ENCODE measurements at regions not wholly inside any gene's neighbourhood (a gene's known extent, or its start where the extent isn't known, plus 50 kb on each side); places are given as distances from the start of the nearest gene placed in this dataset.

- no peak for DNase-seq
Measured at GRCh38 chr3:87175732-87176131, 51.4 kb upstream of the CHMP2B start.

GRCh38 chr3:87173776-87174175, 53.3 kb upstream of the CHMP2B start:
- DNase-seq, result no peak

GRCh38 chr3:87173071-87173470, 54.0 kb upstream of the CHMP2B start:
- DNase-seq, result no peak

GRCh38 chr3:87167628-87168456, 59.3 kb upstream of the CHMP2B start:
- peak; percentile 51 for DNase-seq

GRCh38 chr3:87164245-87164644, 62.9 kb upstream of the CHMP2B start:
- no peak for DNase-seq

- DNase-seq, result no peak
Measured at GRCh38 chr3:87161851-87162250, 65.3 kb upstream of the CHMP2B start.

- no peak for DNase-seq
Measured at GRCh38 chr3:87161417-87161816, 65.7 kb upstream of the CHMP2B start.

- no peak for DNase-seq
Measured at GRCh38 chr3:87161013-87161412, 66.1 kb upstream of the CHMP2B start.

- DNase-seq, result no peak
Measured at GRCh38 chr3:87158823-87159222, 68.3 kb upstream of the CHMP2B start.

GRCh38 chr3:87148020-87148419, 79.1 kb upstream of the CHMP2B start:
- no peak for DNase-seq

GRCh38 chr3:87147562-87147961, 79.5 kb upstream of the CHMP2B start:
- no peak for DNase-seq

GRCh38 chr3:87145553-87145952, 81.6 kb upstream of the CHMP2B start:
- DNase-seq, result peak; percentile 50

- no peak for DNase-seq
Measured at GRCh38 chr3:87136066-87136596, 91.0 kb upstream of the CHMP2B start.

GRCh38 chr3:87135412-87135811, 91.7 kb upstream of the CHMP2B start:
- no peak for DNase-seq

- no peak for DNase-seq
Measured at GRCh38 chr3:87132801-87133200, 94.3 kb upstream of the CHMP2B start.

- DNase-seq, result peak; percentile 37
Measured at GRCh38 chr3:87128006-87128405, 99.1 kb upstream of the CHMP2B start.

- DNase-seq, result no peak
Measured at GRCh38 chr3:87127281-87127680, 99.8 kb upstream of the CHMP2B start.

- no peak for DNase-seq
Measured at GRCh38 chr3:87126321-87126720, 100.8 kb upstream of the CHMP2B start.

GRCh38 chr3:87125116-87125515, 102.0 kb upstream of the CHMP2B start:
- no peak for DNase-seq

- DNase-seq, result no peak
Measured at GRCh38 chr3:87122766-87123165, 104.3 kb upstream of the CHMP2B start.

- no peak for DNase-seq
Measured at GRCh38 chr3:87121856-87122255, 105.3 kb upstream of the CHMP2B start.

GRCh38 chr3:87120881-87121280, 106.2 kb upstream of the CHMP2B start:
- peak; percentile 56 for DNase-seq

- DNase-seq, result peak; percentile 7
Measured at GRCh38 chr3:87120236-87120635, 106.9 kb upstream of the CHMP2B start.

- DNase-seq, result no peak
Measured at GRCh38 chr3:87109465-87109864, 117.6 kb upstream of the CHMP2B start.
